NB4 (cell line): ENCODE measurements at regions not wholly inside any gene's neighbourhood (a gene's known extent, or its start where the extent isn't known, plus 50 kb on each side); places are given as distances from the start of the nearest gene placed in this dataset.
A peak's percentile ranks its signal among the peaks of the same experiment; 100 is the strongest.

ENCODE experiments used
- DNase-seq: peaks from one replicate; pipeline ENCODE4 v3.0.0; 2010; ENCODE audit warnings: low read depth
- H3K4me3 ChIP-seq: one replicate; pipeline ENCODE4 v1.5.1; 2011; ENCODE audit warnings: mild to moderate bottlenecking, low read depth, low read length, moderate library complexity
- MYC ChIP-seq: IDR thresholded peaks from 2 replicates; pipeline ENCODE4 v1.6.1; 2011; ENCODE audit warnings: low read depth, low read length
- POLR2A ChIP-seq: IDR thresholded peaks from 2 replicates; pipeline ENCODE4 v1.6.1; 2011; ENCODE audit warnings: mild to moderate bottlenecking; ENCODE audit not compliant: insufficient read length; ENCODE audit errors: extremely low read depth
- TF ChIP-seq, protein P1 (sequence below): IDR thresholded peaks from 2 replicates; pipeline ENCODE4 v1.6.1; 2011; ENCODE audit warnings: low read depth, low read length
- TF ChIP-seq, protein P2 (sequence below): IDR thresholded peaks from one replicate; pipeline ENCODE4 v1.5.1; 2012; ENCODE audit warnings: low read depth, low read length

GRCh38 chr2:215738351-215738750 is 275.0 kb downstream of the MREG start:
- DNase-seq: no peak
- H3K4me3 ChIP-seq: no peak overlapping the region
- TF ChIP-seq, protein P1, sequence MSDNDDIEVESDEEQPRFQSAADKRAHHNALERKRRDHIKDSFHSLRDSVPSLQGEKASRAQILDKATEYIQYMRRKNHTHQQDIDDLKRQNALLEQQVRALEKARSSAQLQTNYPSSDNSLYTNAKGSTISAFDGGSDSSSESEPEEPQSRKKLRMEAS: no peak
- TF ChIP-seq, protein P2, sequence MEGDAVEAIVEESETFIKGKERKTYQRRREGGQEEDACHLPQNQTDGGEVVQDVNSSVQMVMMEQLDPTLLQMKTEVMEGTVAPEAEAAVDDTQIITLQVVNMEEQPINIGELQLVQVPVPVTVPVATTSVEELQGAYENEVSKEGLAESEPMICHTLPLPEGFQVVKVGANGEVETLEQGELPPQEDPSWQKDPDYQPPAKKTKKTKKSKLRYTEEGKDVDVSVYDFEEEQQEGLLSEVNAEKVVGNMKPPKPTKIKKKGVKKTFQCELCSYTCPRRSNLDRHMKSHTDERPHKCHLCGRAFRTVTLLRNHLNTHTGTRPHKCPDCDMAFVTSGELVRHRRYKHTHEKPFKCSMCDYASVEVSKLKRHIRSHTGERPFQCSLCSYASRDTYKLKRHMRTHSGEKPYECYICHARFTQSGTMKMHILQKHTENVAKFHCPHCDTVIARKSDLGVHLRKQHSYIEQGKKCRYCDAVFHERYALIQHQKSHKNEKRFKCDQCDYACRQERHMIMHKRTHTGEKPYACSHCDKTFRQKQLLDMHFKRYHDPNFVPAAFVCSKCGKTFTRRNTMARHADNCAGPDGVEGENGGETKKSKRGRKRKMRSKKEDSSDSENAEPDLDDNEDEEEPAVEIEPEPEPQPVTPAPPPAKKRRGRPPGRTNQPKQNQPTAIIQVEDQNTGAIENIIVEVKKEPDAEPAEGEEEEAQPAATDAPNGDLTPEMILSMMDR: no peak
- no peak for TF ChIP-seq MYC
- no peak for TF ChIP-seq POLR2A

- no peak for DNase-seq
- TF ChIP-seq, protein P1: no peak
- TF ChIP-seq MYC (no peak), POLR2A (no peak)
- TF ChIP-seq, protein P2: no peak
- H3K4me3 ChIP-seq: no peak overlapping the region
Measured at GRCh38 chr2:215737477-215737876, 275.9 kb downstream of the MREG start.

DNA sequence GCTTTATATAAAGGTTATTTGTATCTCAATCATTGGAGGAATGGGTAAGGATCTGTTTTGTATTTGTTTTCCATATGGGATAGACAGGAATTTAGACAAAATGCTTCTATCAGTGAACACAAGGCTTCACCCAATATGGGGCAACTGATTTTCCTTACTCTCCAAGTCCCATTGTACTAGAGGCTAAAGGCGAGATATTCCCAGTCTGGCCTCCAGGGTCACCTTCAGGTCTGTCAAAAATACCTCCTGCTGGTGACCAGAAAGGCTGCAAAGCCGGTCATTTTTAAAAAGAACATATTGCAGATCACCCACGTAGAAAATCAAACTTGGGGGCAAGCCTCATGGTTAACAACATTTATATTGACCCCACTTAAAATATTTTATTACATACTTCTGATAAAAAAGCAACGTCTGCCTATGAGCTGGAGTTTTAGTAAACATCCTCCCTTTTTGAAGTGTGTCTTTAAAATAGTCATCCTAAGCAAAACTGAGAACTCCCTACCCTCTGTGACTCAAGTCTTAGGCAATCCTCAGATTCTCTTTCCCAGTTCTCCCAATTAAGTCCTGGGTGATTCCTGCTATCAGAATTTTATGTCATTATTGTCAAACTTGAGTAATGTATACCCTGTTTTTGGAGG is 276.6 kb downstream of the MREG start:
- peak; percentile 9 for DNase-seq
- H3K4me3 ChIP-seq: no peak overlapping the region
- TF ChIP-seq, protein P2: no peak
- TF ChIP-seq MYC: no peak
- TF ChIP-seq, protein P1: no peak
- no peak for TF ChIP-seq POLR2A

DNA sequence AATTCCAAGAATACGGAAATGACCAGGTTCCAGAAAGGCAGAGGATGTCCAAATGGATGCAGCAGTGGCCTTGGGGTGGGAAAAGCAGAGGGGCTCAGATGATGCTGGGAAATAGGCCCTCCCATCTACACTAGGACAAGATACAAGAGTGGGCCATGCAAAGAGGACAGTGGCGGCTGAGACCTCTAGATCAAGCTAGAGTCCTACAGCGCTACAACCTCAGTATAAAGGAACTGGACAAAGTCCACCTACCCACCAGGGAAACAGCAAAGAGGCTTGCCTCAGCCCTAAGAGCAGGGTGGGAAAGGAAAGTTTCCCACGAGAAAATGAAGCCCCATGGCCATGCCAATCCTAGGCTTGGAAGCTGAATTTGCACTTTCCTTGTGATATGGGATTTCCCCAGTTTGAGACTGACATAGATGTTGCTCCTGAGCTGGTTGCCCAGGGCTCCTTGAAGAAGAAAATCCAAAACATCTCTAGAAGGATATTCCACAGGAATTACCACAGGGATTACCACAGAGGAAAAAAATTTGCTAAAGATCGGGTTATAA is 282.2 kb downstream of the MREG start:
- H3K4me3 ChIP-seq: no peak overlapping the region
- TF ChIP-seq, protein P1: no peak
- TF ChIP-seq POLR2A: no peak
- TF ChIP-seq, protein P2: no peak
- no peak for TF ChIP-seq MYC
- no peak for DNase-seq

DNA sequence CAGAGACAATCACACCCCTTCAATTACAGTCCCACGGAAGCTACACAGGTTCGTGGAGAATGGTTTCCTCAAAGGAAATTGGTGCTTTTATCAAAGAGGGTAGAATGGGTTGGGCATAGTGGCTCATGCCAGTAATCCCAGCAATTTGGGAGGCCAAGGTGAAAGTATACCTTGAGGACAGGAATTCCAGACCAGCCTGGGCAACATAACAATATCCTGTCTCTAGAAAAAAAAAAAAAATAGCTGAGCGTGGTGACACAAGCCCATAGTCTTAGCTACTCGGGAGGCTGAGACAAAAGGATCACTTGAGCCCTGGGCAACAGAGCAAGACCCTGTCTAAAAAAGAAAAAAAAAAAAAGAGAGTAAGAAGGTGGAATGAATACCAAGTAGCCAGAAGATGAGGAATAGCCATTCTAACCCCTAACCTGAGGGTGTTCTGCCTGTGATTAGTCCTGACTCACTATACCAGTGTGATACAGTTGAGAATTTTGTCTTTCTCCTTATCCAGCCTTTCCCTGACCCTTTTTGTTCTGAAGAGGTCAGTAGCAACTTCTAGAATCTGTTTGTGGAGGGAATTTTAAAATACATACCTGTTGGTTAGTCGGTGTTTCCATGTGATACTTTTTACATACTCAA is 283.2 kb downstream of the MREG start:
- H3K4me3 ChIP-seq: no peak overlapping the region
- TF ChIP-seq MYC (no peak), POLR2A (no peak)
- TF ChIP-seq, protein P1: no peak
- TF ChIP-seq, protein P2: no peak
- no peak for DNase-seq
